GM12891 (cell line): ENCODE measurements at regions not wholly inside any gene's neighbourhood (a gene's known extent, or its start where the extent isn't known, plus 50 kb on each side); places are given as distances from the start of the nearest gene placed in this dataset.
A peak's percentile ranks its signal among the peaks of the same experiment; 100 is the strongest.

ENCODE experiments used
- DNase-seq: peaks from one replicate; pipeline ENCODE4 v3.0.0; 2011; ENCODE audit warnings: low spot score; ENCODE audit not compliant: insufficient read length
- FAIRE-seq: peaks from 2 replicates; lab custom pipeline; 2011; peaks lifted over from hg19 to GRCh38; lab: Jason Lieb, UNC
- PAX5 ChIP-seq: IDR thresholded peaks from 2 replicates; pipeline ENCODE4 v1.6.1; 2011; ENCODE audit warnings: low read length, moderate library complexity, mild to moderate bottlenecking; ENCODE audit not compliant: insufficient read depth, severe bottlenecking
- POLR2A ChIP-seq: IDR thresholded peaks from 2 replicates; pipeline ENCODE4 v1.6.1; 2011; ENCODE audit warnings: low read depth, low read length, control low read depth
- POLR2AphosphoS5 ChIP-seq: IDR thresholded peaks from 2 replicates; pipeline ENCODE4 v1.6.1; 2011; ENCODE audit warnings: low read depth, low read length, control low read depth
- POU2F2 ChIP-seq: IDR thresholded peaks from 2 replicates; pipeline ENCODE4 v1.6.1; 2011; ENCODE audit warnings: low read depth, mild to moderate bottlenecking, control low read depth, low read length, moderate library complexity
- SPI1 ChIP-seq: IDR thresholded peaks from 2 replicates; pipeline ENCODE4 v1.6.1; 2011; ENCODE audit warnings: low read depth, low read length, control low read depth
- TAF1 ChIP-seq: IDR thresholded peaks from 2 replicates; pipeline ENCODE4 v1.6.1; 2011; ENCODE audit warnings: low read depth, low read length, control low read depth

DNA sequence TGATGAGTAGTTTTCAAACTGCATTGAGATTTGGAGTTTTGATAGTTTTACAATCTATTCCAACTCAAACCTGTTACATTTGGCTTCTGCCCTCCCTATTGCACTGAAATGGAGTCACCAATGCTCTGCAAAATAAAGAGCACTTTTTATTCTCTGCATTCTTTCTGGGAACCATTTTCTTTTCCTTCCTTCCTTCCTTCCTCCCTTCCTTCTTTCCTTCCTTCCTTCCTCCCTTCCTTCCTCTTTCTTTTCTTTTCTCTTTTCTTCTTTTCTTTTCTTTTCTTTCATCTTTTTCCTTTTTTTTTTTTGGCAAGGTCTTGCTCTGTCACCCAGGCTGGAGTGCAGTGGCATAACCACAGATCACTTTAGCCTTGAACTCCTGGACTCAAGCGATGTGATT lies 114.2 kb downstream of the TBX19 start:
- FAIRE-seq (no peak), DNase-seq (no peak)
- TF ChIP-seq POLR2AphosphoS5: no peak
- no peak for TF ChIP-seq SPI1
- TF ChIP-seq POU2F2: no peak

DNA sequence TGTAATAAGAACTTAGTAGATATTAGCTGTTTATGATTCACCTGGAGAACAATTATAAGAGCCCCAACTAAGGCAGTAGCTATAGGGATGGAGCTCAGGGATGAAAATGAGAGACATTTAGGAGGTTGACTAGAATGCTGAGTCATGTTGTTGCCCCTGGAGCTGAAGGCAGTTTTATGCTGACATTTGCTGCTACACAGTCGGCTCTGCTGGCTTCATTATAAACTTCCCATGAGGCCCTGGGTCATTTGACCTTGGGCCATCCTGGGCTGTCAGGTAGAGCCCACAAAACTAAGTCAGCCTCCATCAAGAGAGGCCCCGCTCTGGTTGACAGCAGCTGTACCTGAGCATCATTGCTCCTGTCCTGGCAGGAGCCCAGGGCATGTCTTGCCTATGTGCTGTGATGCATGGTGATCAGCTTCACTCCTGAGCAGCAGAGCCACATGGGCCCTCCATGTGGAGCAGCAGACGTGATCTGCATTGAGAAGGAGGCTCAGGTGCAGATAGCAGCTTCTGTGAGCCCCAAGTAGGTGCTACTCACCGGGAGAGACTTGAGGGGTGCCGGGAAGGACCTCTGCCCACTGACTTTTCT lies 112.4 kb downstream of the TBX19 start:
- DNase-seq (no peak), FAIRE-seq (no peak)
- no peak for TF ChIP-seq PAX5
- TF ChIP-seq POU2F2: no peak
- TF ChIP-seq POLR2A: no peak
- no peak for TF ChIP-seq SPI1
- TF ChIP-seq POLR2AphosphoS5: no peak
- TF ChIP-seq TAF1: no peak

DNA sequence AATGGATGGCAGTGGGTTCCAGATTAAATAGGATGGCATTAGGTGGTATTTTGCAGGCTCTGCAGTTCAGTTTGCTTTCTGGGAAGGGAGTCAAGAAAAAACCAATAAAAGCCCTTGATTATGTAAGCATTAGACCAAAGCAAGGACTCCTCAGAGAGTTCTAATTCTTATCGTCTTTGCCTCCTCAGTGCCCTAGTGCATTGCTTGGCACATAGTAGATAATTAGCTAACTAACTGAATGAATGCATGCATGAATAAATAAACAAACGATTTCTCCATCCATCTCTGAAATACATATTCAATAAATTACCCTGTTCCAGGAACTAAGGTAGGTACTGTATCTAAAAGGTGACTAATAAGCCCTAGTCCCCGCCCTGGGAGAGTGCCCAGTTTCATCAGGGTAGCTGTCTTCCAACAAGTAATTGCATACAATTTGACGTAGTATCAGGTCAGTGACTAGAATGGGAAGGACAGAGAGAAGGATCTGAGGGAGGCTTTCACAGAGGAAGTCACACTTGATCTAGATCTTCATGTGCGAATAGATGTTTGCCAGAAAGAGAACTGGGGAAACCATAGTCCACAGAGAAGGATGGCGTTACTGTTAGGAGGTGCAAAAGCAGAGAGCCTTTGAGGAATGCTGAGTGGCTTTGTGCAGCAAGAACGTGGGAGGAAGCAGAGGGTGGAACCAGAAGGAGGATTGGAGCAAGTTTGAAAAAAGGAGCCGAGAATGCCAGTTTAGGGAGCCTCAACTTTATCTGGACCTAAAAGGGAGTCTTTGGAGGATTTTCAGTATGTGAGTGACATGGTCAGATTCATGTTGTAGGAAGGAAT lies 111.4 kb downstream of the TBX19 start:
- FAIRE-seq (no peak), DNase-seq (no peak)
- TF ChIP-seq PAX5 (no peak), POU2F2 (no peak), POLR2AphosphoS5 (no peak), POLR2A (no peak), TAF1 (no peak), SPI1 (no peak)

DNA sequence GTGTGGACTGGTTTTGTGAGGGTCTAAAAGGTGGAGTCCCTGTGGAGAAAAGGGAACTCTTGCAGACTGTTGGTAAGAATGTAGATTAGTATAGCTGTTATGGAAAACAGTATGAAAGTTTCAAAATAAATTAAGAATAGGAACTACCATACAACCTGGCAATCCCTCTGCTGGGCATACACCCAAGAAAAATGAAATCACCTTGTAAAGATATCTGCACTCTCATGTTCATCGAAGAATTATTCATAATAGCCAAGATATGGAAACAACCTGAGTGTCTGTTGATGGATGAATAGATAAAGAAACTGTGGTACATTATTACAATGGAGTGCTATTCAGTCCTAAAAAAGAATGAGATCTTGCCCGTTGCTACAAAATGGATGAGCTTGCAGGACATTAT lies 109.6 kb downstream of the TBX19 start:
- TF ChIP-seq POU2F2 (no peak), TAF1 (no peak), POLR2A (no peak), SPI1 (no peak), POLR2AphosphoS5 (no peak), PAX5 (no peak)
- FAIRE-seq: no peak
- DNase-seq: no peak

DNA sequence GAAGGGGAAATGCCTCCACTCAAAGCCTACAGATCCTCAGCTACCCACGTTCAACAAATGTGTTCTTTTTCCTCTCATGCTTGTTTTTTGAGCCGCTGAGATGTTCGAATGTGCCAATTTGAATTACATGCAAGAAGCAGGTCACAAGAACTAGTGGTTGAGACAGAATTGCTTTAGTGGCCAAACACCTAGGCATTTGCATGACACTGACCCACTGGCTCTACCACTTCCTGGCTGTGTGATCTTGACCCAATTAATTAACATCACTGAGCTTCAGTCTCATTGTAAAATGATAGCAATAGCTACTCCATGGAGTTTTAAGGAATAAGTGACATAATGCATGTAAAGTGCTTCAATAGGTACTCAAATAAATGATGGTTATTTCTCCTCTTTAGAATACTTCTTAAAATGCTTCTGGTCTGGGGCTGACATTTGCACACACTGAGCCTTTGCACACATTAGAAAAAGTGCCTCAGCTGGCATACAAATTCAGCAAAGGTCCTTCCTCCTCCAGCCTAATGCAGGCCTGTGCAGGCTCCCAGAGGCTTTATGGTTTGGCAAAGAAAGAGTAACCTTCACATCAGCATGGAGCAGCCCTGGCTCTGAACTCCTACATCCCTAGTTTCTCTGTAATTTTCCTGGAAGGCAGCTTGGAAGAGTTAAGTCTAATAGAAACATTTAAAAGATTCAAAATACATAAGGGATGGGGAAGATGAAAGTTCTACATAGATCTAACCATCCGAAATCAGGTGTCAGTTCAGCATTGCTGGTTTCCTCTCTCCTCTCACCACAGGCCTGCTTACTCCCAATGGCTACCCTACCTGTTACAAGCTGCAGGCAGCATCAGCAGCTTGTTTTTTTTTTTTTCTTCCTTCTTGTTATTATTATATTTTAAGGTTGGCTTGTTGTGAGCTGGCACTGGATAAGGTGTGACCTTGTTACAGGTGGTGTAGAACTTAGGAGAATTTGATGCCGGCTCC lies 107.4 kb downstream of the TBX19 start:
- TF ChIP-seq POU2F2 (no peak), POLR2AphosphoS5 (no peak), POLR2A (no peak), TAF1 (no peak), SPI1 (no peak), PAX5 (no peak)
- DNase-seq (no peak), FAIRE-seq (no peak)

DNA sequence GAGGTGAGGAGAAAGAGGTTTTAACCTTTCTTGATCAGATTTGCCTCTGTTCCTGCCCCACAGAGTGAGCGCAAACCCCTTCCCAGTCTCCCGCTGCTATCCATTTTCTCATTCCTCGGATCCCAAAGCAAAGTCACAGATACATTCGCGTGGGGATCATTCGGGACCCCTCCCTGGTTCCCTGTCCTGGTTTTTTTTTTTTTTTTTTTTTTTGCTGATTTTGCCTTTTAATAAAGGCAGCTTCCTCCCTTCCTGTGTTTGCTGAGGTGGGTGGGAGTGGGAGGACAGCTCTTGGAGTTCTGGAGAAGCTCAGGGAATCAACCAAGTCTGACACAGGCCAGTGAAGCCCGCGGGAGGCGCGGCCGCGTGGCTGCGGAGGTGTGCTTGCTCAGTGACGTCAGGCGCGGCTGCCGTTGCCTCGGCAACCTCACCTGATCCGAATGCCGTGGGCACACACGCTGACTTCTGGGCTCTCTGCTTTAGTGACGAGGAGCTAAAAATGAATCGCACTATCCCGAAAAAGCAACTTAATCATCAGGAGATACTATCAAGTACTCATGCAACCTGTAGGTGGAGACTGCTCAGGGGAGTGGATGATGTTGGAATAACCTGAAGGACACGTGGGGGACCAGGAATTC lies 106.4 kb downstream of the TBX19 start:
- FAIRE-seq (peak; percentile 98), DNase-seq (peak; percentile 35)
- TF ChIP-seq POLR2AphosphoS5 (no peak), POU2F2 (no peak), PAX5 (no peak), SPI1 (no peak), TAF1 (no peak), POLR2A (no peak)

DNA sequence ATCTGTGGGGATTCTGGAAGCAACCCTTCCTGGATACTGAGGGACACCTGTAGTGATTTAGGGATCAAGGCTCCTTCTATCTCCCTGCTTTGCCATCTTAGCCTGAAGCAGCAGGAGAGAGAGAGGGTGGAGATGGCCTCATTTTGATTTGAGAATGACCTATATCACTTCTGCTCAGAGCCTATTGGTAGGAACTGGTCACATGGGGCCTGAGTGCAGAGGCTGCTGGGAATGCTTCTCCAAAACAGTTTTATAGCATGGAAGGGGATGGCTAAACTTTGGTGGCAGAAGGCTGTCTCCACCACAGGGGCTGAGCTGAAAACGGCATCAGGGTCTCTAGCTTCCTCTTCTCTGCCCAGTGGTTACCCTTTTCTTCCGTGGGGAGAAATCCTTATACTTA lies 105.8 kb downstream of the TBX19 start:
- DNase-seq (no peak), FAIRE-seq (no peak)
- TF ChIP-seq PAX5 (no peak), POLR2A (no peak), TAF1 (no peak), SPI1 (no peak), POU2F2 (no peak), POLR2AphosphoS5 (no peak)

DNA sequence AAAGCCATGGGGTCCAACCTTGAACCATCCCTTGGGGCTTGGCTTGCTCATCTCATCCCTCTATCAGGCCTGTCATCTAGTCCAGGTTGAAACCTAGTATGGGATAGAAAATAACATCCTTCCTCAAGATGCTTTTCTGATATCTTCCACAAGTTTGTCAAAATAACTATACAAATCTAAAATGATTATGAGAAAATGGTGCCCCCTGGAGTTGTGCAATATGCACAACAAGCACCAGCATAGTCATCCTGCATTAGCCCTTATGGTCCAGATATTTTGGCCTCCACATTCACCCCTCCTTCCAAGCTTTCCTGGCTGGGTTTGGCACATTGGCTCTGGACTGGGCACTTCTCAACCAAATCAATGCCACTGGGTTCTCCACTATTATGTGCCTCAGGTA lies 101.2 kb downstream of the TBX19 start:
- TF ChIP-seq TAF1 (no peak), SPI1 (no peak), POU2F2 (no peak), POLR2AphosphoS5 (no peak), PAX5 (no peak), POLR2A (no peak)
- no peak for DNase-seq
- no peak for FAIRE-seq
